ENCODE measurements at regions not wholly inside any gene's neighbourhood (a gene's known extent, or its start where the extent isn't known, plus 50 kb on each side); places are given as distances from the start of the nearest gene placed in this dataset.

DNA sequence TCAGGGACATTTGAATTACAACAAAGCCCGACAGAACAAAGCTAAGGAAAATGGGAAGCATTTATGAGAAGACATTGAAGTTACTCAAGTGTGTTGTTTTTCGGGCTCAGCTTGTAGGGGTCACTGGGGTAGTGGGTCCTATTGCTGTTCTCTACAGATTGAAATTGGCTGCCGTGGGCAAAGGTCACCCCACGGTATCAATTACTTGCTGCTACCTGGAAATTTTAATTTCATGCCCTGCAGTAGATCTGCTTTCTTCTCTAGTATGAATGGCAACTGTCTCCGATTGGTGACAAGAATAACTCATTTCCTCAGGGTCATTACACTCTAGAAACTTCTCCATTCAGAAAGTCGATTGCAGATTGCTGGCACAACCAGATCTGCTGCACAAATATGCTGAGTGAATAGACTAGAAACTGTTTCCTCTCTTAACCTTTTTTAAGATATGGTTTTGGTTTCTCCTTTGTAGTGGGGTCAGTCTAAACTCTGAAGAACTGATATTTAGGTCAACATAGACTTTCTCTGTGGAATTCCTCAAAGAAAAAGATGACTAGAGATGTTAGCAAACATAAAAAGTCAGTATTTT is 454.1 kb downstream of the ARHGEF28 start:
- TF ChIP-seq POLR2A (IDR thresholded peaks at IDR 0.05; ENCODE audit: low read depth, low read length) (no peak), POLR2AphosphoS5 (IDR thresholded peaks at IDR 0.05; ENCODE audit: low read depth, low read length) (no peak), PAX5 (IDR thresholded peaks at IDR 0.05; ENCODE audit: insufficient read depth, low read length, severe bottlenecking) (no peak), TAF1 (IDR thresholded peaks at IDR 0.05; ENCODE audit: low read depth, low read length) (no peak)

All from GM12891 (cell line).